ENCODE measurements at regions not wholly inside any gene's neighbourhood (a gene's known extent, or its start where the extent isn't known, plus 50 kb on each side); places are given as distances from the start of the nearest gene placed in this dataset.

GRCh38 chr3:103589770-103590169 is 1155.0 kb downstream of the ZPLD1 start:
- no peak for TF ChIP-seq CTCF (IDR thresholded peaks at IDR 0.05)
- Histone ChIP-seq H3K4me1 (no peaks in the 10 kb centered on the region), H3K27ac (no peak overlapping the region), H3K27me3 (no peaks in the 10 kb centered on the region), H3K36me3 (no peaks in the 10 kb centered on the region), H3K9me3 (no peaks in the 10 kb centered on the region), H3K4me3 (no peak overlapping the region)
- intact Hi-C loops (cut with DNase I) = no loop called here
- DNase-seq (no peak), ATAC-seq (no peak)

GRCh38 chr3:103600844-103601243 is 1166.0 kb downstream of the ZPLD1 start:
- H3K27ac ChIP-seq = no peak overlapping the region
- ATAC-seq (no peak), DNase-seq (no peak)
- intact Hi-C loops (cut with DNase I) = no loop called here
- H3K27me3 ChIP-seq = no peaks in the 10 kb centered on the region
- H3K9me3 ChIP-seq = peaks cover 0 to 7% of the 10 kb centered on the region in 2 donors
- H3K4me1 ChIP-seq = no peaks in the 10 kb centered on the region
- no peak for TF ChIP-seq CTCF (IDR thresholded peaks at IDR 0.05)
- no peak overlapping the region for H3K4me3 ChIP-seq
- H3K36me3 ChIP-seq = no peaks in the 10 kb centered on the region

- Histone ChIP-seq H3K27ac (no peak overlapping the region), H3K4me3 (no peak overlapping the region), H3K9me3 (peaks cover 0 to 4% of the 10 kb centered on the region in 2 donors), H3K27me3 (no peaks in the 10 kb centered on the region), H3K36me3 (no peaks in the 10 kb centered on the region), H3K4me1 (no peaks in the 10 kb centered on the region)
- DNase-seq (no peak), ATAC-seq (no peak)
- TF ChIP-seq CTCF (IDR thresholded peaks at IDR 0.05) = no peak
- intact Hi-C loops (cut with DNase I) = no loop called here
These were observed 1166.9 kb downstream of the ZPLD1 start for GRCh38 chr3:103601666-103602065.

- no peak overlapping the region for H3K27ac ChIP-seq
- H3K4me3 ChIP-seq = no peak overlapping the region
- H3K36me3 ChIP-seq = no peaks in the 10 kb centered on the region
- H3K4me1 ChIP-seq = no peaks in the 10 kb centered on the region
- intact Hi-C loops (cut with DNase I) = no loop called here
- DNase-seq = no peak
- no peaks in the 10 kb centered on the region for H3K9me3 ChIP-seq
- no peaks in the 10 kb centered on the region for H3K27me3 ChIP-seq
- no peak for ATAC-seq
- no peak for TF ChIP-seq CTCF (IDR thresholded peaks at IDR 0.05)
These were observed 1174.7 kb downstream of the ZPLD1 start for GRCh38 chr3:103609472-103609871.

GRCh38 chr3:103613397-103614156 is 1178.8 kb downstream of the ZPLD1 start:
- no peaks in the 10 kb centered on the region for H3K36me3 ChIP-seq
- no peak for ATAC-seq
- intact Hi-C loops (cut with DNase I) = no loop called here
- no peak overlapping the region for H3K4me3 ChIP-seq
- H3K4me1 ChIP-seq = no peaks in the 10 kb centered on the region
- H3K27ac ChIP-seq = no peak overlapping the region
- no peak for TF ChIP-seq CTCF (IDR thresholded peaks at IDR 0.05)
- no peaks in the 10 kb centered on the region for H3K9me3 ChIP-seq
- no peaks in the 10 kb centered on the region for H3K27me3 ChIP-seq
- no peak for DNase-seq

All from left lung (tissue), 4 donors.